ENCODE measurements at regions not wholly inside any gene's neighbourhood (a gene's known extent, or its start where the extent isn't known, plus 50 kb on each side); places are given as distances from the start of the nearest gene placed in this dataset.

DNA sequence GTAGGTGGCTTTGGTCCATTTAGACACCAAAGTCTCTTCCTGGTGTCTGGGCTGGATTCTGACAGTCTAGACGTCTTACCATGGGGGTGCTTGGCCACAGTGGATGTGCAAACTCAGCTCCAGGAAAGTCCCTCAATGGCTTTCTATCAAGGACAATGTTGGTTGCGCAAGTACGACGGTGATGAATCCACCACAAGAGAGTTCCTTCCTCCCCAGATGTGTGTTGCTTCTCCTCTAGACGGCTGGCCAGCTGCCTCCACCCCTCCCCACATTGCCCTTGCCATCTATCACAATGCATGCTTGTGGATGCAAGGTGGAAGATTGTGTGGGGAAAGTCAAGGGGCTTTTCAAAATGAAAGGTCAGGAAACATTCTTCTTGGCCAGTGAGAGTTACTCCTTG lies 89.7 kb upstream of the IRX2 start:
- Histone ChIP-seq H3K27me3 (ENCODE audit: control insufficient read depth, insufficient read depth, low read length) (no peaks in the 10 kb centered on the region), H4K20me1 (ENCODE audit: control insufficient read depth, extremely low read depth, insufficient read depth, low read length) (no peaks in the 10 kb centered on the region), H3K79me2 (ENCODE audit: control insufficient read depth, insufficient read depth, low read length) (no peaks in the 10 kb centered on the region), H3K9me3 (ENCODE audit: control insufficient read depth, insufficient read depth, low read depth, low read length) (no peaks in the 10 kb centered on the region), H3K4me2 (ENCODE audit: extremely low read depth, insufficient read depth, low read length) (no peak overlapping the region), H2AFZ (ENCODE audit: low read length) (no peak overlapping the region), H3K4me1 (ENCODE audit: control insufficient read depth, extremely low read depth, insufficient read depth, low read length) (no peaks in the 10 kb centered on the region), H3K4me3 (replicated peaks in 1 of 4; ENCODE audit: control extremely low read depth in 1 of 4, insufficient read depth in 1 of 4, low read depth in 3 of 4, low read length in 4 of 4) (no peak overlapping the region), H3K36me3 (ENCODE audit: control insufficient read depth, insufficient read depth, low read length) (no peaks in the 10 kb centered on the region), H3K9ac (ENCODE audit: insufficient read depth, low read length) (no peak overlapping the region), H3K27ac (ENCODE audit: insufficient read depth, low read length) (no peak overlapping the region)
- TF ChIP-seq, protein P1, sequence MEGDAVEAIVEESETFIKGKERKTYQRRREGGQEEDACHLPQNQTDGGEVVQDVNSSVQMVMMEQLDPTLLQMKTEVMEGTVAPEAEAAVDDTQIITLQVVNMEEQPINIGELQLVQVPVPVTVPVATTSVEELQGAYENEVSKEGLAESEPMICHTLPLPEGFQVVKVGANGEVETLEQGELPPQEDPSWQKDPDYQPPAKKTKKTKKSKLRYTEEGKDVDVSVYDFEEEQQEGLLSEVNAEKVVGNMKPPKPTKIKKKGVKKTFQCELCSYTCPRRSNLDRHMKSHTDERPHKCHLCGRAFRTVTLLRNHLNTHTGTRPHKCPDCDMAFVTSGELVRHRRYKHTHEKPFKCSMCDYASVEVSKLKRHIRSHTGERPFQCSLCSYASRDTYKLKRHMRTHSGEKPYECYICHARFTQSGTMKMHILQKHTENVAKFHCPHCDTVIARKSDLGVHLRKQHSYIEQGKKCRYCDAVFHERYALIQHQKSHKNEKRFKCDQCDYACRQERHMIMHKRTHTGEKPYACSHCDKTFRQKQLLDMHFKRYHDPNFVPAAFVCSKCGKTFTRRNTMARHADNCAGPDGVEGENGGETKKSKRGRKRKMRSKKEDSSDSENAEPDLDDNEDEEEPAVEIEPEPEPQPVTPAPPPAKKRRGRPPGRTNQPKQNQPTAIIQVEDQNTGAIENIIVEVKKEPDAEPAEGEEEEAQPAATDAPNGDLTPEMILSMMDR (conservative IDR thresholded peaks at IDR 0.05 in 1 of 2, IDR thresholded peaks at IDR 0.05 in 1 of 2; ENCODE audit: low read depth in 1 of 2, low read length in 2 of 2), result no peak
- no peak for DNase-seq (ENCODE audit: low read depth in 2 of 2)

DNA sequence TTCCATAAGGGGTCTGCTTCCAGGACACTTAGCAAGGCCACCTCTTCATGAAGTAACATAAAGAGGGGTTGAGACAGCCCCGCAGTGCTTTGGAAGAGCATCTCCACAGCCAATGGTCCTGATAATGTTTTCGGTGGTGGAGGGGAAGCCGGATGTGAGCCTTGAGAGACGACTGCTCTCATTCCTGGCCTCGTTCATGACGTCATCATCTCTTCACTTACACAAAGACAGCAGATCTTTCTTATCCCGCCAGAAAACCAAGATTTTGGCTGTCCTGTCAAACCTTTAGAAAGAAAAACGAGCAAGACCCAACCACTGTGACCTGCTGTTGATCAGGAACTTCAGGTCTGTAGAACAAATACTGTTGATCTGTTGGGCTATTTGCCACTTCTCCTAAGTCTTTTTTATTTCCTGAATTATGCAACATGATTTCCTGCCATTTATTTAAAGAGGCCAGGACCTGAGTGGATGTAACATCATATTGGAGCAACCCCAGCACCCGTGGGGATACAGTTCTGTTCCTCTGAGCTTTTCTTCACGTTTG lies 89.0 kb upstream of the IRX2 start:
- DNase-seq (ENCODE audit: low read depth in 2 of 2), result no peak
- no peaks in the 10 kb centered on the region for H3K79me2 ChIP-seq (ENCODE audit: control insufficient read depth, insufficient read depth, low read length)
- H3K9ac ChIP-seq (ENCODE audit: insufficient read depth, low read length), result no peak overlapping the region
- no peaks in the 10 kb centered on the region for H3K9me3 ChIP-seq (ENCODE audit: control insufficient read depth, insufficient read depth, low read depth, low read length)
- H3K36me3 ChIP-seq (ENCODE audit: control insufficient read depth, insufficient read depth, low read length), result no peaks in the 10 kb centered on the region
- H4K20me1 ChIP-seq (ENCODE audit: control insufficient read depth, extremely low read depth, insufficient read depth, low read length), result no peaks in the 10 kb centered on the region
- H3K27ac ChIP-seq (ENCODE audit: insufficient read depth, low read length), result no peak overlapping the region
- no peak overlapping the region for H2AFZ ChIP-seq (ENCODE audit: low read length)
- H3K27me3 ChIP-seq (ENCODE audit: control insufficient read depth, insufficient read depth, low read length), result no peaks in the 10 kb centered on the region
- no peak overlapping the region for H3K4me3 ChIP-seq (replicated peaks in 1 of 4; ENCODE audit: control extremely low read depth in 1 of 4, insufficient read depth in 1 of 4, low read depth in 3 of 4, low read length in 4 of 4)
- no peak overlapping the region for H3K4me2 ChIP-seq (ENCODE audit: extremely low read depth, insufficient read depth, low read length)
- TF ChIP-seq, protein P1 (conservative IDR thresholded peaks at IDR 0.05 in 1 of 2, IDR thresholded peaks at IDR 0.05 in 1 of 2; ENCODE audit: low read depth in 1 of 2, low read length in 2 of 2), result no peak
- no peak for TF ChIP-seq EZH2 (IDR thresholded peaks at IDR 0.05; ENCODE audit: low read length, missing control alignments)
- H3K4me1 ChIP-seq (ENCODE audit: control insufficient read depth, extremely low read depth, insufficient read depth, low read length), result no peaks in the 10 kb centered on the region

DNA sequence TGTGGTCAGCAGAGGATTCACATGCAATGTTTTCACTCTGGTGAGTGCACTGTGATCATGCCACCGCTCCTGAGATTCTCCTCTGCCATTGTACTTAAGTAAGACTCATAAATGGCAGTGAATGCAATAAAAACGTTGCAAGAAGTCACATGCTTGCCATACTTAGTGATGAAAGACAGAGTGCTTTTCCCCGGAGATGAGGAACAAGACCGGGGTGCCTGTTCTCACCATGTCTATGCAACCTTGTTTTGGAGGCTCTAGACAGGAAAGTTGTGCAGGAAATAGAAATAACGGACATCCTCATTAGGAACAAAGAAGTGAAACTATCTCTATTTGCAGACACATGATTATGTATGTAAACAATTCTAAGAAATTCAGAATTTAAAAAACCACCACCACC lies 84.7 kb upstream of the IRX2 start:
- no peak overlapping the region for H2AFZ ChIP-seq (ENCODE audit: low read length)
- no peak overlapping the region for H3K4me3 ChIP-seq (replicated peaks in 1 of 4; ENCODE audit: control extremely low read depth in 1 of 4, insufficient read depth in 1 of 4, low read depth in 3 of 4, low read length in 4 of 4)
- H3K9me3 ChIP-seq (ENCODE audit: control insufficient read depth, insufficient read depth, low read depth, low read length), result no peaks in the 10 kb centered on the region
- H3K27ac ChIP-seq (ENCODE audit: insufficient read depth, low read length), result no peak overlapping the region
- no peak overlapping the region for H3K4me2 ChIP-seq (ENCODE audit: extremely low read depth, insufficient read depth, low read length)
- no peaks in the 10 kb centered on the region for H3K4me1 ChIP-seq (ENCODE audit: control insufficient read depth, extremely low read depth, insufficient read depth, low read length)
- TF ChIP-seq, protein P1 (conservative IDR thresholded peaks at IDR 0.05 in 1 of 2, IDR thresholded peaks at IDR 0.05 in 1 of 2; ENCODE audit: low read depth in 1 of 2, low read length in 2 of 2), result no peak
- TF ChIP-seq EZH2 (IDR thresholded peaks at IDR 0.05; ENCODE audit: low read length, missing control alignments), result no peak
- no peaks in the 10 kb centered on the region for H3K27me3 ChIP-seq (ENCODE audit: control insufficient read depth, insufficient read depth, low read length)
- no peaks in the 10 kb centered on the region for H4K20me1 ChIP-seq (ENCODE audit: control insufficient read depth, extremely low read depth, insufficient read depth, low read length)
- no peaks in the 10 kb centered on the region for H3K79me2 ChIP-seq (ENCODE audit: control insufficient read depth, insufficient read depth, low read length)
- no peak overlapping the region for H3K9ac ChIP-seq (ENCODE audit: insufficient read depth, low read length)
- no peaks in the 10 kb centered on the region for H3K36me3 ChIP-seq (ENCODE audit: control insufficient read depth, insufficient read depth, low read length)
- DNase-seq (ENCODE audit: low read depth in 2 of 2), result no peak
